ENCODE measurements at regions not wholly inside any gene's neighbourhood (a gene's known extent, or its start where the extent isn't known, plus 50 kb on each side); places are given as distances from the start of the nearest gene placed in this dataset.
"Not testable (repeated sequence)": the region's sequence is repeated elsewhere in the genome, so short reads cannot be mapped to it uniquely, and the experiment has no call there.

- ATAC-seq (ENCODE audit: low FRiP score) (no peak), DNase-seq (ENCODE audit: low spot score) (no peak)
- no peak for TF ChIP-seq CTCF (IDR thresholded peaks at IDR 0.05)
Observed at GRCh38 chr14:104406831-104407230, 172.7 kb upstream of the C14orf180 start.

GRCh38 chr14:104416383-104416782 lies 163.2 kb upstream of the C14orf180 start:
- ATAC-seq (ENCODE audit: low FRiP score) (no peak), DNase-seq (ENCODE audit: low spot score) (no peak)
- no peak for TF ChIP-seq CTCF (IDR thresholded peaks at IDR 0.05)

GRCh38 chr14:104419865-104420505 lies 159.6 kb upstream of the C14orf180 start:
- DNase-seq (ENCODE audit: low spot score): no peak
- no peak for ATAC-seq (ENCODE audit: low FRiP score)
- TF ChIP-seq CTCF (IDR thresholded peaks at IDR 0.05): no peak

- ATAC-seq (ENCODE audit: low FRiP score); DNase-seq (ENCODE audit: low spot score): not testable (repeated sequence)
Observed at GRCh38 chr14:104420523-104420922, 159.0 kb upstream of the C14orf180 start.

- DNase-seq (ENCODE audit: low spot score): peak; percentile 6
- no peak for TF ChIP-seq CTCF (IDR thresholded peaks at IDR 0.05)
- no peak for ATAC-seq (ENCODE audit: low FRiP score)
Observed at GRCh38 chr14:104420990-104421389, 158.6 kb upstream of the C14orf180 start.

- DNase-seq (ENCODE audit: low spot score) (no peak), ATAC-seq (ENCODE audit: low FRiP score) (no peak)
- TF ChIP-seq CTCF (IDR thresholded peaks at IDR 0.05): no peak
Observed at GRCh38 chr14:104421401-104421821, 158.2 kb upstream of the C14orf180 start.

GRCh38 chr14:104421892-104422828 lies 157.4 kb upstream of the C14orf180 start:
- no peak for ATAC-seq (ENCODE audit: low FRiP score)
- no peak for TF ChIP-seq CTCF (IDR thresholded peaks at IDR 0.05)
- peak; percentile 9 for DNase-seq (ENCODE audit: low spot score)
